DND-41 (cell line): ENCODE measurements at regions not wholly inside any gene's neighbourhood (a gene's known extent, or its start where the extent isn't known, plus 50 kb on each side); places are given as distances from the start of the nearest gene placed in this dataset.

Experiments used
- EZH2 ChIP-seq: IDR thresholded peaks from 3 replicates; pipeline ENCODE4 v1.6.1; 2012; ENCODE audit warnings: borderline replicate concordance, low read depth, mild to moderate bottlenecking, moderate library complexity, low read length, inconsistent platforms; ENCODE audit not compliant: severe bottlenecking
- TF ChIP-seq, protein P1 (sequence below): IDR thresholded peaks from 2 replicates; pipeline ENCODE4 v1.5.1; 2012; ENCODE audit warnings: borderline replicate concordance, low read length, moderate library complexity, mild to moderate bottlenecking; ENCODE audit not compliant: poor library complexity, severe bottlenecking; ENCODE audit errors: extremely low read depth

DNA sequence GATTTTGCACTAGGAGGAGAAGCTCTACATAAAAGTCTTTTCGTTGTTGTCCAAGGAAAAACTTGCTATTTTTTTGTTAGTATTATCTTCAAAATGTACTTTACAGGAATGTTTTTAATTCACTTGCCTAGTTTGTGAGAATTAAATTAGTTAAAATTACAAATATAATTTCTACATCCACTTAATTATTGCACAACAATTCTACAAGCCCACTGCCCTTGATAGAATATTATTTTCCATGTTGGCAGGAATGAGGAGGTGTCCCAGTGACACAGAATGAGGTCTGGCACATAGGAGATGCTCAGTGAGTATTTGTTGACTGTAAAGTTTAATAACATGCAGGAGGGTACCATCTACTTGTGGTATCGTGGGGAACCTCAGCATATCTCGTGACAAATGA is 255.4 kb downstream of the SDHAF3 start:
- TF ChIP-seq, protein P1, sequence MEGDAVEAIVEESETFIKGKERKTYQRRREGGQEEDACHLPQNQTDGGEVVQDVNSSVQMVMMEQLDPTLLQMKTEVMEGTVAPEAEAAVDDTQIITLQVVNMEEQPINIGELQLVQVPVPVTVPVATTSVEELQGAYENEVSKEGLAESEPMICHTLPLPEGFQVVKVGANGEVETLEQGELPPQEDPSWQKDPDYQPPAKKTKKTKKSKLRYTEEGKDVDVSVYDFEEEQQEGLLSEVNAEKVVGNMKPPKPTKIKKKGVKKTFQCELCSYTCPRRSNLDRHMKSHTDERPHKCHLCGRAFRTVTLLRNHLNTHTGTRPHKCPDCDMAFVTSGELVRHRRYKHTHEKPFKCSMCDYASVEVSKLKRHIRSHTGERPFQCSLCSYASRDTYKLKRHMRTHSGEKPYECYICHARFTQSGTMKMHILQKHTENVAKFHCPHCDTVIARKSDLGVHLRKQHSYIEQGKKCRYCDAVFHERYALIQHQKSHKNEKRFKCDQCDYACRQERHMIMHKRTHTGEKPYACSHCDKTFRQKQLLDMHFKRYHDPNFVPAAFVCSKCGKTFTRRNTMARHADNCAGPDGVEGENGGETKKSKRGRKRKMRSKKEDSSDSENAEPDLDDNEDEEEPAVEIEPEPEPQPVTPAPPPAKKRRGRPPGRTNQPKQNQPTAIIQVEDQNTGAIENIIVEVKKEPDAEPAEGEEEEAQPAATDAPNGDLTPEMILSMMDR, result no peak
- TF ChIP-seq EZH2, result no peak
